ENCODE measurements at regions not wholly inside any gene's neighbourhood (a gene's known extent, or its start where the extent isn't known, plus 50 kb on each side); places are given as distances from the start of the nearest gene placed in this dataset.

DNA sequence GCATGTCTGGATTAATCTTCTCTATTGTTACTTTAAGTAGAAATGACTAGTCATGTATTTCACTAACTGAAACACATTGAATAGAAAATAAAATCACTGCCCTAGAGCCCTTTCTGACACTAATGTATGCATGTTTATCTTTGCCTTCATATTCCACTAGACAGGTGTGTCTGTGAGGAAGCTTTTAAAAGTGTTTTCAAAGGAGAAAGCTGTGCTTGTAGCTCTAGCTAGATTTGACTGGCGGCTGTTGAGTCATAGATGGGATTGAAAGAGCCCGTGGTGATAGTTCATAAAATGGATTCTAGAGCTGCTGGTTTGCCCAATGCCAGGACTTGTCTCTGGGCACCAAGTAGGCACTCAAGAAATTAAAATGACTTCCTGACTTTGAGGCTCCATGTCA, 189.0 kb upstream of the PIRT start:
- H3K27me3 ChIP-seq (ENCODE audit: control insufficient read depth, insufficient read depth, low read length), result no peaks in the 10 kb centered on the region
- TF ChIP-seq, protein P1, sequence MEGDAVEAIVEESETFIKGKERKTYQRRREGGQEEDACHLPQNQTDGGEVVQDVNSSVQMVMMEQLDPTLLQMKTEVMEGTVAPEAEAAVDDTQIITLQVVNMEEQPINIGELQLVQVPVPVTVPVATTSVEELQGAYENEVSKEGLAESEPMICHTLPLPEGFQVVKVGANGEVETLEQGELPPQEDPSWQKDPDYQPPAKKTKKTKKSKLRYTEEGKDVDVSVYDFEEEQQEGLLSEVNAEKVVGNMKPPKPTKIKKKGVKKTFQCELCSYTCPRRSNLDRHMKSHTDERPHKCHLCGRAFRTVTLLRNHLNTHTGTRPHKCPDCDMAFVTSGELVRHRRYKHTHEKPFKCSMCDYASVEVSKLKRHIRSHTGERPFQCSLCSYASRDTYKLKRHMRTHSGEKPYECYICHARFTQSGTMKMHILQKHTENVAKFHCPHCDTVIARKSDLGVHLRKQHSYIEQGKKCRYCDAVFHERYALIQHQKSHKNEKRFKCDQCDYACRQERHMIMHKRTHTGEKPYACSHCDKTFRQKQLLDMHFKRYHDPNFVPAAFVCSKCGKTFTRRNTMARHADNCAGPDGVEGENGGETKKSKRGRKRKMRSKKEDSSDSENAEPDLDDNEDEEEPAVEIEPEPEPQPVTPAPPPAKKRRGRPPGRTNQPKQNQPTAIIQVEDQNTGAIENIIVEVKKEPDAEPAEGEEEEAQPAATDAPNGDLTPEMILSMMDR (conservative IDR thresholded peaks at IDR 0.05 in 1 of 2, IDR thresholded peaks at IDR 0.05 in 1 of 2; ENCODE audit: low read depth in 1 of 2, low read length in 2 of 2), result no peak
- TF ChIP-seq EZH2 (IDR thresholded peaks at IDR 0.05; ENCODE audit: low read length, missing control alignments), result no peak

DNA sequence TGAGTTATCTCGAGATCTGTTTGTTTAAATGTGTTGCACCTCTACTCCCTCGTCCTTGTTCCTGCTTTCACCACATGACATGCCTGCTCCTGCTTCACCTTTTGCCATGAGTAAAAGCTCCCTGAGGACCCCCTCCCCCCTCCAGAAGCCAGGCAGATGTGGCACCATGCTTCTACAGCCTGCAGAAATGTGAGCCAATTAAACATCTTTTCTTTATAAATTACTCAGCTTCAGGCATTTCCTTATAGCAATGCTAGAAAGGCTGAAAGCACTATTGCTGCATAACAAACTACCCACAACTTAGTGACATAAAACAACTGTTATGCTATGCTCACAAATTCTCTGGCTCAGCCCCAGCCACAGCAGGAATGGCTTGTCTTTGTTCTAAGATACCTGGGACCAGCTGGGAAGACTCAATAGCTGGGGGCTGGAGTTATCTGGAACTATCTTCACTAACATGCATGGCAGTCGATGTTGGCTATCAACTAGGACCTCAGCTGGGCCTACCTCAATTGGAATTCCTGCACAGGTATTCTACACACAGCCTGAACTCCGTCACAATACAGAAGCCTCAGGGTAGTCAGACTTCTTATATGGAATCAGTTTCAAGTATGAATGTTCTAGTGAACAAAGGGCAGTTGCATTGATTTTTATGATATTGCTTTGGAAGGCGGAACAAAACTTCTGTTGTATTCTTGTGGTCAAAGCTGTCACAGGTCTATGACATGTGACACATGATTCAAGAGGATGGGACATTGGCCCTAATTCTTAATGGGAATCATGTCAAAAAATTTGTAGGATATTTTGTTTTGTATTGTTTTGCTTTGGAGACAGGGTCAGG, 186.0 kb upstream of the PIRT start:
- H3K9me3 ChIP-seq (ENCODE audit: control insufficient read depth, insufficient read depth, low read depth, low read length), result no peaks in the 10 kb centered on the region
- H3K4me3 ChIP-seq (replicated peaks in 1 of 4; ENCODE audit: control extremely low read depth in 1 of 4, insufficient read depth in 1 of 4, low read depth in 3 of 4, low read length in 4 of 4), result no peak overlapping the region
- no peak overlapping the region for H3K27ac ChIP-seq (ENCODE audit: insufficient read depth, low read length)
- no peaks in the 10 kb centered on the region for H4K20me1 ChIP-seq (ENCODE audit: control insufficient read depth, extremely low read depth, insufficient read depth, low read length)
- H3K79me2 ChIP-seq (ENCODE audit: control insufficient read depth, insufficient read depth, low read length), result no peaks in the 10 kb centered on the region
- H3K9ac ChIP-seq (ENCODE audit: insufficient read depth, low read length), result no peak overlapping the region
- H2AFZ ChIP-seq (ENCODE audit: low read length), result no peak overlapping the region
- no peaks in the 10 kb centered on the region for H3K36me3 ChIP-seq (ENCODE audit: control insufficient read depth, insufficient read depth, low read length)
- H3K4me1 ChIP-seq (ENCODE audit: control insufficient read depth, extremely low read depth, insufficient read depth, low read length), result no peaks in the 10 kb centered on the region
- TF ChIP-seq, protein P1 (conservative IDR thresholded peaks at IDR 0.05 in 1 of 2, IDR thresholded peaks at IDR 0.05 in 1 of 2; ENCODE audit: low read depth in 1 of 2, low read length in 2 of 2), result no peak
- no peak for TF ChIP-seq EZH2 (IDR thresholded peaks at IDR 0.05; ENCODE audit: low read length, missing control alignments)
- DNase-seq (ENCODE audit: low read depth in 2 of 2), result no peak
- no peaks in the 10 kb centered on the region for H3K27me3 ChIP-seq (ENCODE audit: control insufficient read depth, insufficient read depth, low read length)
- no peak overlapping the region for H3K4me2 ChIP-seq (ENCODE audit: extremely low read depth, insufficient read depth, low read length)

More for the DNA sequence above, 189.0 kb upstream of the PIRT start:
- H3K36me3 ChIP-seq (ENCODE audit: control insufficient read depth, insufficient read depth, low read length), result no peaks in the 10 kb centered on the region
- no peak overlapping the region for H3K4me2 ChIP-seq (ENCODE audit: extremely low read depth, insufficient read depth, low read length)
- H3K9me3 ChIP-seq (ENCODE audit: control insufficient read depth, insufficient read depth, low read depth, low read length), result no peaks in the 10 kb centered on the region
- H3K4me1 ChIP-seq (ENCODE audit: control insufficient read depth, extremely low read depth, insufficient read depth, low read length), result no peaks in the 10 kb centered on the region
- H3K27ac ChIP-seq (ENCODE audit: insufficient read depth, low read length), result no peak overlapping the region
- H2AFZ ChIP-seq (ENCODE audit: low read length), result no peak overlapping the region
- no peaks in the 10 kb centered on the region for H4K20me1 ChIP-seq (ENCODE audit: control insufficient read depth, extremely low read depth, insufficient read depth, low read length)
- H3K79me2 ChIP-seq (ENCODE audit: control insufficient read depth, insufficient read depth, low read length), result no peaks in the 10 kb centered on the region
- no peak for DNase-seq (ENCODE audit: low read depth in 2 of 2)
- no peak overlapping the region for H3K4me3 ChIP-seq (replicated peaks in 1 of 4; ENCODE audit: control extremely low read depth in 1 of 4, insufficient read depth in 1 of 4, low read depth in 3 of 4, low read length in 4 of 4)
- H3K9ac ChIP-seq (ENCODE audit: insufficient read depth, low read length), result no peak overlapping the region

DNA sequence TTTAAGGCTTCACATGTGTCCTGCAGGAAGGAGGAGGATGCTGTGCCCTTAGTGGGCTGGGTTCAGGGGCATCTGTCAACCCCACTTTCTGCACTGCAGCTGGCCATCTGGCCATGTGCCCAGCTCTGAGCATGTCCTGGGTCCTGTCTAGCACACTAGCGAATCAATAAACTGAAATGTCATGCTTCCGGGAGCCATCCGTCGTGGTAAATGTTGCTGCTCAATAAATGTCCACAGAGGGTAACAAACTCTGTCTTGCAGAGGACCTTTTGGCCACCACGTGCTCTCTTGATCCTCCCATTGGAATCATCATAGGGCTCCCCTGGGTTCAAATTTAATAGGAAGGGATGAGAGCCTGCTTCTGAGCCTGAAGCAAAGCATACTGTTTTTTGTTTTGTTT, 168.6 kb upstream of the PIRT start:
- Histone ChIP-seq H3K36me3 (ENCODE audit: control insufficient read depth, insufficient read depth, low read length) (no peaks in the 10 kb centered on the region), H3K27me3 (ENCODE audit: control insufficient read depth, insufficient read depth, low read length) (no peaks in the 10 kb centered on the region), H3K4me1 (ENCODE audit: control insufficient read depth, extremely low read depth, insufficient read depth, low read length) (no peaks in the 10 kb centered on the region), H3K79me2 (ENCODE audit: control insufficient read depth, insufficient read depth, low read length) (no peaks in the 10 kb centered on the region), H3K4me3 (replicated peaks in 1 of 4; ENCODE audit: control extremely low read depth in 1 of 4, insufficient read depth in 1 of 4, low read depth in 3 of 4, low read length in 4 of 4) (no peak overlapping the region), H3K4me2 (ENCODE audit: extremely low read depth, insufficient read depth, low read length) (no peak overlapping the region), H4K20me1 (ENCODE audit: control insufficient read depth, extremely low read depth, insufficient read depth, low read length) (no peaks in the 10 kb centered on the region), H3K9me3 (ENCODE audit: control insufficient read depth, insufficient read depth, low read depth, low read length) (no peaks in the 10 kb centered on the region), H3K9ac (ENCODE audit: insufficient read depth, low read length) (no peak overlapping the region), H3K27ac (ENCODE audit: insufficient read depth, low read length) (no peak overlapping the region), H2AFZ (ENCODE audit: low read length) (no peak overlapping the region)
- TF ChIP-seq EZH2 (IDR thresholded peaks at IDR 0.05; ENCODE audit: low read length, missing control alignments), result no peak
- TF ChIP-seq, protein P1 (conservative IDR thresholded peaks at IDR 0.05 in 1 of 2, IDR thresholded peaks at IDR 0.05 in 1 of 2; ENCODE audit: low read depth in 1 of 2, low read length in 2 of 2), result no peak
- no peak for DNase-seq (ENCODE audit: low read depth in 2 of 2)
